ENCODE measurements at regions not wholly inside any gene's neighbourhood (a gene's known extent, or its start where the extent isn't known, plus 50 kb on each side); places are given as distances from the start of the nearest gene placed in this dataset.

DNA sequence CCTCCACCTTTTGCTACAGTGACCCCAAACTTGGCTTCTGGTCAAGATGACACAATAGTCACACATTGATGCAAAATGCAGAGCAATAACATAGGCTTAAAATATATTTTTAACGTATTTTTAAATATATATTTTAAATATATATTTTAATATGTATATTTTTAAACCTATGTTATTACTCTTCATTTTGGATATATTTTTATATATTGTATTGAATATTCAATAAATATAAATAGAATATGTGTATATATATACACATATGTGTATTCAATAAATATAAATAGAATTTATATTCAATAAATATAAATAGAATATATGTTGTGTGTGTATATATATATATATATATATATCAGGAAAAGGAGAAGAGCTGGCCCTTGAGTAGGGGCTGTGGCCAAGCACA is 115.6 kb downstream of the POU4F1 start:
- TF ChIP-seq, protein P1, sequence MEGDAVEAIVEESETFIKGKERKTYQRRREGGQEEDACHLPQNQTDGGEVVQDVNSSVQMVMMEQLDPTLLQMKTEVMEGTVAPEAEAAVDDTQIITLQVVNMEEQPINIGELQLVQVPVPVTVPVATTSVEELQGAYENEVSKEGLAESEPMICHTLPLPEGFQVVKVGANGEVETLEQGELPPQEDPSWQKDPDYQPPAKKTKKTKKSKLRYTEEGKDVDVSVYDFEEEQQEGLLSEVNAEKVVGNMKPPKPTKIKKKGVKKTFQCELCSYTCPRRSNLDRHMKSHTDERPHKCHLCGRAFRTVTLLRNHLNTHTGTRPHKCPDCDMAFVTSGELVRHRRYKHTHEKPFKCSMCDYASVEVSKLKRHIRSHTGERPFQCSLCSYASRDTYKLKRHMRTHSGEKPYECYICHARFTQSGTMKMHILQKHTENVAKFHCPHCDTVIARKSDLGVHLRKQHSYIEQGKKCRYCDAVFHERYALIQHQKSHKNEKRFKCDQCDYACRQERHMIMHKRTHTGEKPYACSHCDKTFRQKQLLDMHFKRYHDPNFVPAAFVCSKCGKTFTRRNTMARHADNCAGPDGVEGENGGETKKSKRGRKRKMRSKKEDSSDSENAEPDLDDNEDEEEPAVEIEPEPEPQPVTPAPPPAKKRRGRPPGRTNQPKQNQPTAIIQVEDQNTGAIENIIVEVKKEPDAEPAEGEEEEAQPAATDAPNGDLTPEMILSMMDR (IDR thresholded peaks at IDR 0.05) = no peak
- no peak for TF ChIP-seq EZH2 (IDR thresholded peaks at IDR 0.05; ENCODE audit: borderline replicate concordance, insufficient read depth, low read depth, low read length, poor library complexity, severe bottlenecking)

All from B cell (primary cell).